ENCODE measurements at regions not wholly inside any gene's neighbourhood (a gene's known extent, or its start where the extent isn't known, plus 50 kb on each side); places are given as distances from the start of the nearest gene placed in this dataset.
A peak's percentile ranks its signal among the peaks of the same experiment; 100 is the strongest.

GRCh38 chr11:104340590-104340989 is 176.6 kb upstream of the PDGFD start:
- DNase-seq (ENCODE audit: low read depth) (no peak), FAIRE-seq (no peak)
- no peak for TF ChIP-seq CTCF (IDR thresholded peaks at IDR 0.05; ENCODE audit: insufficient read depth, low read length, severe bottlenecking)
- Histone ChIP-seq H3K36me3 (ENCODE audit: control insufficient read depth, insufficient read depth, low read length) (no peaks in the 10 kb centered on the region), H3K4me3 (ENCODE audit: low read depth, low read length) (no peak overlapping the region), H3K27me3 (ENCODE audit: control insufficient read depth, insufficient read depth, low read length) (no peaks in the 10 kb centered on the region)

GRCh38 chr11:104339380-104339831 is 175.5 kb upstream of the PDGFD start:
- no peak for TF ChIP-seq CTCF (IDR thresholded peaks at IDR 0.05; ENCODE audit: insufficient read depth, low read length, severe bottlenecking)
- DNase-seq (ENCODE audit: low read depth): no peak
- H3K36me3 ChIP-seq (ENCODE audit: control insufficient read depth, insufficient read depth, low read length): no peaks in the 10 kb centered on the region
- no peak for FAIRE-seq
- no peaks in the 10 kb centered on the region for H3K27me3 ChIP-seq (ENCODE audit: control insufficient read depth, insufficient read depth, low read length)
- H3K4me3 ChIP-seq (ENCODE audit: low read depth, low read length): no peak overlapping the region

GRCh38 chr11:104338186-104338585 is 174.2 kb upstream of the PDGFD start:
- Histone ChIP-seq H3K27me3 (ENCODE audit: control insufficient read depth, insufficient read depth, low read length) (no peaks in the 10 kb centered on the region), H3K4me3 (ENCODE audit: low read depth, low read length) (no peak overlapping the region), H3K36me3 (ENCODE audit: control insufficient read depth, insufficient read depth, low read length) (no peaks in the 10 kb centered on the region)
- no peak for TF ChIP-seq CTCF (IDR thresholded peaks at IDR 0.05; ENCODE audit: insufficient read depth, low read length, severe bottlenecking)
- FAIRE-seq: no peak
- peak; percentile 62 for DNase-seq (ENCODE audit: low read depth)

GRCh38 chr11:104337273-104337672 is 173.3 kb upstream of the PDGFD start:
- Histone ChIP-seq H3K36me3 (ENCODE audit: control insufficient read depth, insufficient read depth, low read length) (no peaks in the 10 kb centered on the region), H3K27me3 (ENCODE audit: control insufficient read depth, insufficient read depth, low read length) (no peaks in the 10 kb centered on the region), H3K4me3 (ENCODE audit: low read depth, low read length) (no peak overlapping the region)
- no peak for FAIRE-seq
- peak; percentile 15 for DNase-seq (ENCODE audit: low read depth)
- no peak for TF ChIP-seq CTCF (IDR thresholded peaks at IDR 0.05; ENCODE audit: insufficient read depth, low read length, severe bottlenecking)

- Histone ChIP-seq H3K27me3 (ENCODE audit: control insufficient read depth, insufficient read depth, low read length) (no peaks in the 10 kb centered on the region), H3K4me3 (ENCODE audit: low read depth, low read length) (no peak overlapping the region), H3K36me3 (ENCODE audit: control insufficient read depth, insufficient read depth, low read length) (no peaks in the 10 kb centered on the region)
- DNase-seq (ENCODE audit: low read depth) (no peak), FAIRE-seq (no peak)
- TF ChIP-seq CTCF (IDR thresholded peaks at IDR 0.05; ENCODE audit: insufficient read depth, low read length, severe bottlenecking): peak; percentile 13
These were observed 170.0 kb upstream of the PDGFD start for GRCh38 chr11:104333977-104334376.

GRCh38 chr11:104332110-104332509 is 168.2 kb upstream of the PDGFD start:
- FAIRE-seq: no peak
- H3K27me3 ChIP-seq (ENCODE audit: control insufficient read depth, insufficient read depth, low read length): no peaks in the 10 kb centered on the region
- no peaks in the 10 kb centered on the region for H3K36me3 ChIP-seq (ENCODE audit: control insufficient read depth, insufficient read depth, low read length)
- DNase-seq (ENCODE audit: low read depth): no peak
- peak; percentile 25 for TF ChIP-seq CTCF (IDR thresholded peaks at IDR 0.05; ENCODE audit: insufficient read depth, low read length, severe bottlenecking)
- no peak overlapping the region for H3K4me3 ChIP-seq (ENCODE audit: low read depth, low read length)

Measured in bronchial epithelial cell (primary cell).